Astrocyte (in vitro differentiated cells and primary cell): ENCODE measurements at regions not wholly inside any gene's neighbourhood (a gene's known extent, or its start where the extent isn't known, plus 50 kb on each side); places are given as distances from the start of the nearest gene placed in this dataset.

Experiments
- CTCF ChIP-seq: IDR thresholded peaks from 2 replicates; pipeline ENCODE4 v1.5.1; 2011; ENCODE audit warnings: low read depth, mild to moderate bottlenecking, inconsistent platforms, low read length, moderate library complexity; ENCODE audit not compliant: insufficient read depth
- EZH2 ChIP-seq: IDR thresholded peaks from 2 replicates; pipeline ENCODE4 v1.6.1; 2012; ENCODE audit warnings: mild to moderate bottlenecking, low read length, inconsistent platforms; ENCODE audit not compliant: insufficient read depth

- TF ChIP-seq CTCF (no peak), EZH2 (no peak)
Observed at GRCh38 chr1:177392336-177392735, 221.6 kb downstream of the BRINP2 start.
